HuH-7 (cell line): ENCODE measurements at regions not wholly inside any gene's neighbourhood (a gene's known extent, or its start where the extent isn't known, plus 50 kb on each side); places are given as distances from the start of the nearest gene placed in this dataset.
"Not testable (repeated sequence)": the region's sequence is repeated elsewhere in the genome, so short reads cannot be mapped to it uniquely, and the experiment has no call there.

Experiments
- DNase-seq: peaks from one replicate; pipeline ENCODE4 v3.0.0; 2011; ENCODE audit warnings: low spot score

- no peak for DNase-seq
Measured at GRCh38 chr15:69863446-69863845, 234.3 kb downstream of the TLE3 start.

- no peak for DNase-seq
Measured at GRCh38 chr15:69865369-69865768, 232.3 kb downstream of the TLE3 start.

- DNase-seq = no peak
Measured at GRCh38 chr15:69868756-69869155, 229.0 kb downstream of the TLE3 start.

GRCh38 chr15:69869291-69869690, 228.4 kb downstream of the TLE3 start:
- no peak for DNase-seq

- DNase-seq = no peak
Measured at GRCh38 chr15:69869881-69870505, 227.7 kb downstream of the TLE3 start.

GRCh38 chr15:69871511-69872134, 226.1 kb downstream of the TLE3 start:
- no peak for DNase-seq

- DNase-seq = no peak
Measured at GRCh38 chr15:69873807-69874206, 223.9 kb downstream of the TLE3 start.

GRCh38 chr15:69874321-69874720, 223.4 kb downstream of the TLE3 start:
- DNase-seq = no peak

GRCh38 chr15:69876064-69876940, 221.4 kb downstream of the TLE3 start:
- no peak for DNase-seq

- not testable (repeated sequence) for DNase-seq
Measured at GRCh38 chr15:69879963-69880362, 217.8 kb downstream of the TLE3 start.

GRCh38 chr15:69880571-69881301, 217.0 kb downstream of the TLE3 start:
- DNase-seq = no peak

- DNase-seq = no peak
Measured at GRCh38 chr15:69881302-69881670, 216.4 kb downstream of the TLE3 start.

GRCh38 chr15:69881766-69882165, 216.0 kb downstream of the TLE3 start:
- no peak for DNase-seq

- no peak for DNase-seq
Measured at GRCh38 chr15:69883306-69883705, 214.4 kb downstream of the TLE3 start.

GRCh38 chr15:69885173-69885955, 212.4 kb downstream of the TLE3 start:
- no peak for DNase-seq

GRCh38 chr15:69887009-69887408, 210.7 kb downstream of the TLE3 start:
- no peak for DNase-seq

- no peak for DNase-seq
Measured at GRCh38 chr15:69887553-69887952, 210.2 kb downstream of the TLE3 start.

GRCh38 chr15:69888406-69888805, 209.3 kb downstream of the TLE3 start:
- DNase-seq = no peak

GRCh38 chr15:69891070-69891536, 206.6 kb downstream of the TLE3 start:
- no peak for DNase-seq

- DNase-seq = no peak
Measured at GRCh38 chr15:69891606-69892005, 206.1 kb downstream of the TLE3 start.

GRCh38 chr15:69892351-69892750, 205.4 kb downstream of the TLE3 start:
- no peak for DNase-seq

GRCh38 chr15:69893086-69893485, 204.6 kb downstream of the TLE3 start:
- no peak for DNase-seq
